Prostate gland (tissue), 2 donors: ENCODE measurements at regions not wholly inside any gene's neighbourhood (a gene's known extent, or its start where the extent isn't known, plus 50 kb on each side); places are given as distances from the start of the nearest gene placed in this dataset.

Experiments used
- POLR2AphosphoS5 ChIP-seq: sonication (generic); formaldehyde crosslinking; IDR thresholded peaks from one replicate; pipeline ENCODE4 v1.6.1; 2017; ENCODE audit warnings: antibody characterized with exemption
- TF ChIP-seq, protein P1 (sequence below), 4 experiments: fragments of 200-600 bp in 2 of 4; fragments of 450-650 bp in 2 of 4; sonication (generic) in 2 of 4; IDR thresholded peaks; 1 replicate in 3 of 4; 2 replicates in 1 of 4; pipeline ENCODE4 v1.5.1; 2016 to 2019; ENCODE audit warnings: antibody characterized with exemption in 4 of 4, mild to moderate bottlenecking in 2 of 4, moderate library complexity in 2 of 4

DNA sequence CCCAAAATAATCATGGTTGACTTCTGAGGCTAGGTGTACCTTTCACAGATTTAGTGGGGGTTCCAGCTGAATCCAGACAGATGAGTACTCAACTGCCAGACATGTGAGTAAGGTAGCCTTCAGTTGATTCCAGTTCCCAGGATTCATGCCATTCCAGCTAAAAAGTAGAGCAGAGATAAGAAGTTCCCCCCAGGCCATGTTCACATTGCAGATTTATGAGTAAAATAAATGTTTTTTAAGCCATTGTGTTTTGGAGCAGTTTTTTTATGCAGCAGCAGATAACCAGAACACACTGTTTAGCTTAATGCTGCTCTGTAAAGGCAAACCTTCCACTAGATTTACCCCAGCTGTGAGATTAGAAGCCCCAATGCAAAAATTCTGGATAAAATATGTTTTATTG is 245.0 kb downstream of the RFPL4B start:
- no peak for TF ChIP-seq POLR2AphosphoS5
- TF ChIP-seq, protein P1, sequence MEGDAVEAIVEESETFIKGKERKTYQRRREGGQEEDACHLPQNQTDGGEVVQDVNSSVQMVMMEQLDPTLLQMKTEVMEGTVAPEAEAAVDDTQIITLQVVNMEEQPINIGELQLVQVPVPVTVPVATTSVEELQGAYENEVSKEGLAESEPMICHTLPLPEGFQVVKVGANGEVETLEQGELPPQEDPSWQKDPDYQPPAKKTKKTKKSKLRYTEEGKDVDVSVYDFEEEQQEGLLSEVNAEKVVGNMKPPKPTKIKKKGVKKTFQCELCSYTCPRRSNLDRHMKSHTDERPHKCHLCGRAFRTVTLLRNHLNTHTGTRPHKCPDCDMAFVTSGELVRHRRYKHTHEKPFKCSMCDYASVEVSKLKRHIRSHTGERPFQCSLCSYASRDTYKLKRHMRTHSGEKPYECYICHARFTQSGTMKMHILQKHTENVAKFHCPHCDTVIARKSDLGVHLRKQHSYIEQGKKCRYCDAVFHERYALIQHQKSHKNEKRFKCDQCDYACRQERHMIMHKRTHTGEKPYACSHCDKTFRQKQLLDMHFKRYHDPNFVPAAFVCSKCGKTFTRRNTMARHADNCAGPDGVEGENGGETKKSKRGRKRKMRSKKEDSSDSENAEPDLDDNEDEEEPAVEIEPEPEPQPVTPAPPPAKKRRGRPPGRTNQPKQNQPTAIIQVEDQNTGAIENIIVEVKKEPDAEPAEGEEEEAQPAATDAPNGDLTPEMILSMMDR (IDR thresholded peaks at IDR 0.05), result no peak
